ENCODE measurements at regions not wholly inside any gene's neighbourhood (a gene's known extent, or its start where the extent isn't known, plus 50 kb on each side); places are given as distances from the start of the nearest gene placed in this dataset.

DNA sequence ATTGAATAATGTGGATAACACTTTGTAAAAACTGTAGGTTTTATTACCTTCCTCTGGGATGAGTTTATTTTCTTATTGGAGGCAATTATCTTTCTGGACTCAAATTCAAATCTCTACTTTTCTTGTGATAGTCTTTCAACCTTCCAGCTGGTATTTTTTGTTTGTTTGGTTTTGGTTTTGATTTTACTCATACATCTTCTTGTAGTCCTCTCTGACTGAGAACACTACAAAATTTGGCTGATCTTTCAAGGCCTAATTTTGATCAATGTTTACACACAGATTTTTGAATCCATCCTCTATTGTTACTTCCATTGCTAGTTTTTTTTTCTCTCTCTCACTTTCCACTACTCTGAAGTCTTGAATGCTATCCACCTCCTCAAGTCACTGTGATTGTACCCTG, 303.8 kb upstream of the NECTIN3 start:
- TF ChIP-seq, protein P1, sequence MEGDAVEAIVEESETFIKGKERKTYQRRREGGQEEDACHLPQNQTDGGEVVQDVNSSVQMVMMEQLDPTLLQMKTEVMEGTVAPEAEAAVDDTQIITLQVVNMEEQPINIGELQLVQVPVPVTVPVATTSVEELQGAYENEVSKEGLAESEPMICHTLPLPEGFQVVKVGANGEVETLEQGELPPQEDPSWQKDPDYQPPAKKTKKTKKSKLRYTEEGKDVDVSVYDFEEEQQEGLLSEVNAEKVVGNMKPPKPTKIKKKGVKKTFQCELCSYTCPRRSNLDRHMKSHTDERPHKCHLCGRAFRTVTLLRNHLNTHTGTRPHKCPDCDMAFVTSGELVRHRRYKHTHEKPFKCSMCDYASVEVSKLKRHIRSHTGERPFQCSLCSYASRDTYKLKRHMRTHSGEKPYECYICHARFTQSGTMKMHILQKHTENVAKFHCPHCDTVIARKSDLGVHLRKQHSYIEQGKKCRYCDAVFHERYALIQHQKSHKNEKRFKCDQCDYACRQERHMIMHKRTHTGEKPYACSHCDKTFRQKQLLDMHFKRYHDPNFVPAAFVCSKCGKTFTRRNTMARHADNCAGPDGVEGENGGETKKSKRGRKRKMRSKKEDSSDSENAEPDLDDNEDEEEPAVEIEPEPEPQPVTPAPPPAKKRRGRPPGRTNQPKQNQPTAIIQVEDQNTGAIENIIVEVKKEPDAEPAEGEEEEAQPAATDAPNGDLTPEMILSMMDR (IDR thresholded peaks at IDR 0.05; ENCODE audit: poor library complexity) = no peak
- TF ChIP-seq EZH2 (IDR thresholded peaks at IDR 0.05; ENCODE audit: borderline replicate concordance) = no peak
